HG03575 (cell line): ENCODE measurements at regions not wholly inside any gene's neighbourhood (a gene's known extent, or its start where the extent isn't known, plus 50 kb on each side); places are given as distances from the start of the nearest gene placed in this dataset.

Source experiments
- ATAC-seq: cut with Tn5 transposase; IDR thresholded peaks from one replicate; pipeline ENCODE4 v1.9.1; 2021; ENCODE audit not compliant: unreplicated experiment, insufficient number of reproducible peaks, low FRiP score; ENCODE audit errors: extremely low read depth

DNA sequence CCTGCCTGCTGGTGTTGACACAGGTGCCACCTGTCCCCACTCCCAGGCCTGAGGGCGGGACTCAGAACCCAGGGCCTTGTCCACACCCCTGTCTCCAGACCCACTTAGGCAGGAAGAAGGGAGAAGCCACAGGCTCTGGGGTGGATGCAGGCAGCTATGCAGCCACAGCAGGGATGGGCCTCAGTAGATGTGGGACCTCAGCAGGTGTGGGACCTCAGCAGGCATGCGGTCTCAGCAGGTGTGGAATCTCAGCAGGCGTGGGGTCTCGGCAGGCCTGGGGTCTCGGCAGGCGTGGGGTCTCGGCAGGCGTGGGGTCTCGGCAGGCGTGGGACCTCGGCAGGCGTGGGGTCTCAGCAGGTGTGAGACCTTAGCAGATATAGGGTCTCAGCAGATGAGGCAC is 118.0 kb upstream of the PITRM1 start:
- no peak for ATAC-seq

DNA sequence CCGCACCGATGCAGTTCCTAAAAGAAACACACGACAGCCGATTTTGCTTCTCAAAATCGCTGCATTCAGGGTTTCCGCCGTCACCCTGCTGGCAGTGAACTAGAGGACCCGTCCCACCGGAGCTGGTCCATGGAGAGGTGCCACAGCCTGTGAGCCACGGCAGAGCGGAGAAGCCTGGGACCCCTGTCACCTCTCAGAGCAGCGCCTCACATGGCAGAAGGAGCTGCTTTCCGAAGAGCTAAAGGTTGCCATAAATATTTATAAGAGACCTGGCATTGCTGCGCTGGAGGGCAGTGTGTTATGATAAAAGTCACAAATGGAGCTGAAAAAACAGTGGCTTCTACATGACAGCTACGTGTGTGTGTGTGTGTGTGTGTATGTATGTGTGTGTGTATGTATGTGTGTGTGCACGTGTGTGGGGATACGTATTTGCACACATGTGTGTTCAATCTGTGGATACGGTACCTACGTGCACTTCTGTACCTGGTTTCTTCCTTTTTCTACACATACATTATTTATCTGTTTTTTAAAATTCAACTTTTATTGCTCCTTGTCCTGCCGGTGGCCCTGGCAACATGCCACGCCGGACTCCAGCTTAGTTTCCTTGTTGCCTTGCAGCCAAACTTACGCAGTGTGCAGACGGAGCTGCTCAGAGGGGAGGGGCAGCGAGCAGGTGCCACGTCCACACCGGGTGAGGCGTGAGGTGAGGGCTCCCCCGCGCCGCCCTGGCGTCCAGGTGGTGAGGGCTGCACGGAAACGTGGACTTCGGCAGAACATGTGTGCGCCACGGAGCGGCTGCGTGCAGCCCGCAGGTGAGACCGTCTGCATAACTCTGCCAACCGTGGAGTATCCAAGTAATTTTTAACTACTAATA is 115.2 kb upstream of the PITRM1 start:
- ATAC-seq, result no peak

DNA sequence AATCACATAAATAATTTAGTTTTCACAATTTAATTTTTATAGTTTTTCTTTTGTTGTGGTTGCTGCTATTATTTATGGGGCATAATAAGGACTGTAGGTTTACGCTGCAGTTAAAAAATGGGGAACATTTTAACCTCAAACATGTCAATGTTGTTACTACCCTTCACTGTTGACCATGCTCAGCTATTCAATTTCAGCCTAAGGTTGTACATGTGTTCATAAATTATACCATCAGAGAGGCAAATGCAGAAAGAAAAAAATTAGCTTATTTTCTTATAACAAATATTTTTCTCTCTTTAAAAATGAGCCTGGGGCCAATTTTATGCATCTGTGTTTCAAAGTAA is 110.1 kb upstream of the PITRM1 start:
- no peak for ATAC-seq

DNA sequence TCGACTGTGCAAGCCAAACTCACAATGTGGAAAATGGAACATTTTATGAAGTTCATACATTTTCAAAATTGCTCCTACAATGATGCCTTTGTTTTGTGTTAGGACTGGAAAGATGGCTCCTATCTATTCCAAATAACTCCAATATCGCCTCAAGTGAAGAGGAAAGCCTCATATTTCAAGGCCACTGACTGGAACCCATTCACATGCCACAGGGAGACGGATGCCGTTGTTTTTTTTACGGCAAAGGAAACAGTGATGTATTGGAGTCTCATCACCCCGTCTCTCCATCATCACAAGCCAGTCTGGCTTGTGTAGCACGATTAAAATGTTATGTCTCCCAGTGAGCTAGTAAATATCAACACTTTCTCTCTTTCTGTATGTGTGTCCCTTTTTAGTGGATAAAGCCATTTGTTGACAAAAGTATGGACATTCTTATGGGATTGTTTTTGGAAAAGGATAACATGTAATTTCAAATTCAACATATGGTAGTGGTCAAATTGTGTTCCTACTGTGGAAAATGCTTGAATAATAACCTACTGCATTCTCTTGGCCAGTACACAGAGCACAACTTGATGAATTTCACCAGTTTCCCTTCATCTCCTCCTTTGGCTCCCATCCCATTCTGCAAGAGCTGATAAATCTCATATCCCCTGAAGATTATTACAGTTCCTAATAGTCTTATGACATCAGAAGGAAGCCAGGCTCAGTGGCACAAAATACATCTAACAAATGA is 109.5 kb upstream of the PITRM1 start:
- ATAC-seq, result no peak

DNA sequence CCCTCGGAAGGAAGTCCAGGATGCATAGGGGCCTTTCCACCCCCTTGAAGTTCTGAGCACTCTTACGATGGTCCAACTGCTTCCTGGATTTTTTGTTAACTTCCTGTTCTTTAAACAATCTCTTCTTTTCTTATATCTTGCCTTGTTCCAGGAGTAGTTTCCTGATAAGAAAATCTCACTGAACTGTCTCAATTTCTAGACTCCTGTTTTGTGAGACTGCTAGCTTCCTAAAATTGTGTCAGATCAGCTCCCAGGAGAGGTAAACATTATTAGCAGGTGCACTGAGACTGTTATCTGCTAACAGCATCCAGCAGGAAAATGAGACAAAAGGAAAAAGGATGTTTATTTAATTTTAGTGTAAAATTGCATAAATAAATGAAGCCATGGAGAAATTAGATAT is 106.2 kb upstream of the PITRM1 start:
- ATAC-seq, result no peak

DNA sequence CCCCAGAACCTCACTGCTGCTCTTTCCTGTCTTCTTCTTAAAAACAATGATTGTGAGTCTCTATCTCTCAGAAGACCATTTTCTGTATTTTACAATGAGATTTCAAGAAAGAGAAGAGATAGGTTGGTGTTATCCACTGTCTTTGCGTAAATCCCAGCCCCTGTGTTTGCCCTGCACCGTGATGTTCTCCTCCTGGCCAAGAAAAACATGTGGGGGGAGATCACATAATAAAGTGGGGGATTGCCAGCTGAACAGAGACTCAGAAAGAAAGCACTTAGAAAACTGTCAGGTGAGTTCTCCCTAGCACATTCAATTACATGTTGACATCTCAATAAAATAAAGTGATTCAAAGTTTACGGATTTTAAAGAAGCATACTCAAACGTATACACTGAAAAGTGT is 105.0 kb upstream of the PITRM1 start:
- ATAC-seq, result no peak

DNA sequence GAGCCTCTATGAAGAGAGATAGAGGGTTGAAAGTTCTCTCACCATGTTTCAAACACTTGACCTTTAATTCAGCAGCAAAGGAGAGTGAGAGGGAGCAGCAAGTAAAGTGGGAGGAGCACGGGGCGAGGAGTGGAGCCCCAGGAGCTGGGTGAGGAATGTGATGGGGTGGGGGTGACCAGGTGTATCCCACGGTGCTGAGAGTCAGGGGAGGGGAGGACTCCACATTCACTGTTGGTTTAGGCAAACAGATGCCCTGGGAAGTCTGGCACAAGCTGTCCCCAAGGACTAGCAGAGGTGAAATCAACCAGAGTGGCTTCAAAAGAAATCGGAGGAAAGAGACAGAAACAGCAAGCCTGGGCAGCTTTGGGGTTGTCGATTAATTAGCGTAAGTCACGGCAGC is 101.8 kb upstream of the PITRM1 start:
- ATAC-seq, result no peak

DNA sequence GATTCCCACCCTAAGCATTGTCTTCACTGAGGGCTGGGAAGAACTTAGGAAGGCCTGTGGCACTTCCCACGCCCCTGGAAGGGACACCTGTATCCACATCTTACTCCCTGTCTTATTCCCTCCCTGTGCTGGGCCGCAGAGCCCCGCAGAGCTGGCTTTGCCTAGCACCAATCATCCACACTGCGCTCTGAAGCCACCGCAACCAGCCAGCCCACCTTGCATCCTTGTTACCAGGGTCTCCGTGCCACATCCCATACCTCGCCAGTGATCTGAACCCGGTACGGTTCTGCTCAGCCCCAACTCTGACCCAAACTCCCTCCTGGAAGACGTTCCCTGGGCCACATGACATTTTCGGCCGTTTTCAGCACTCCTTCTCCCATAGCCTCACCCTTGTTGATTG is 101.4 kb upstream of the PITRM1 start:
- ATAC-seq, result no peak

DNA sequence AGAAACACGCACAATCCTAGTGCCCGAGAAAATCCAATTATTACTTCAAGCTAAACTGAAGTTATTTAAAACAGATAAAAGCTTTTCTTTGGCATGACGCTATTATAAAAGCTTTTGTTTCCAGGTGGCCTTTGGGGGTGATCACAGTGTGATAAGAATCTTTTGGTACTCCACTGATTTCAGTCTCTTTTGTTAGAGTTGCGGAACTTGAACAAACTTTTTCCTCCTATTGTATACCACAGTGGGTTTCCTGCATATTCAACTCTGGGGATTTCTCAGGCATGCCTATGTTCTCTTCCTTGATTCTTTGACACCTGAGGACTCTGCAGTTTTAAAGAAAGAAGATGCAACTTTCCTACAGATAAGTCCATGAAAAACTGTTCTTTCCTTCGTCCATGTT is 99.7 kb upstream of the PITRM1 start:
- no peak for ATAC-seq

DNA sequence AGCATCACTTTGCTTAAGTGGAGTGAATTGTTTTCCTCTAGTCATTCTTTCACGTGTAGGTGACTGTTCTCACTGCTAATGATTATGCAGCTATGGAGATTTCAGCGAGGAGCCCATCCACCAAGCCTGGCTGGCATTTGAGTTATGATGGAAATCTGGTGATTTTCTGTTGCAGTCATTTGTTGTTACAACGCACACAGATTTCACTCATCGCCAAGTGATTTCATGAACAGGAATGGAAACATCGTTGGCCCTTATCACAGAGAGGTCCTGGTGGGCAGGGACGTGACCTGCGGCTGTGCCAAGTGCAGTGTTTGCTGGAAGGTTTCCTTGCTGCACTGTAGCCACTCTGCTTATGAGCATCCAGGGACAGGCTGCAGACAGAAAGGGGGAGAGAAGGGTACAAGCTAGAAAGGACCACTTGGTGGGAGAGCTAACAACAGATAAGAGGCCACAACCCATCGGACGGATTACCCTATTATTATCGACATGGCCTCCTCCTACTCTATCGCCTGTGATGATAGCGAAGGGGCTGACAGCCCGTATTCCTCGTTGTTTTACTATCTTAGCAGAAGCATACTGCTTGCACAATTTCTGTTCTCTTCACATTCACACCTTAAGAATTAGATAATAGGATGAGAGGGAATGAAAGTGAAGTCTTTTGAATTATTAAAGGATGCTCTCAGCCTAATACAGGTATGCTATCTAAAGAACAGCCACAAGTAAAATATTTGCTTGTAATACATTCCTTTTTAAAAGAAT is 99.0 kb upstream of the PITRM1 start:
- ATAC-seq, result no peak

DNA sequence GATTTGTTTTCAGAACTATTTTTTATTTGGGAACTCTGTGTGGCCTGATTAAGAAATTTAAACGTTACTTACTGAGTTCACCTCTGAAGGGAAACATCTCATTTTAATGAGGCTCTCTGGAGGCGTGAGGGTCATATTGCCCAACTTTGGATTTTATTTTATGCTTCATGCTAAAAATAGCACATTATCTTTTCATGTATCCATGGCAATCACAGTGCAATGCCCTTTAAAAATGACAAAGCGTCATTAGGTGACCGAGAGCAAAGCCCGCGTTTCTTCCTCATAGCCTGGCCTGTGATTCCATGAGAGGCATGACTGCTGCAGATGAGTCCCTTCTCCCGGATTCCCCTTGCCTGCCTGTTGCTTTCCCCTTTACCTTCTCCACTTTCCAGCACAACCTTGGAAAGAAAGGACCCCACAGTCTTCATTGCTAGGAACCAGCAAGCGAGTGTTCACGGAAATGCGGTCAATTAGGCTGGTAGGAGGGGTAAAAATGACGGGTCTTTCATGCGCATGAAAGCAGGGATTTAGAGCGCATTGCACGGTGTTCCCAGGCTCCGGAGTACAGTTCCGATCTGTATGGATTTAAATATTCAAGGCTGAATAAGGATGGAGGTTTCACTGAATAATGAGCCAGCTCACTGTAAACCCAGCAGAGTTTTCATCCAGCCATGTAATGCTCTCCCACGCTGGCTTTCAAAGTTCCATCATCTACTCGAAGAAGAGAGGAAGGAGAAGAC is 98.2 kb upstream of the PITRM1 start:
- no peak for ATAC-seq

DNA sequence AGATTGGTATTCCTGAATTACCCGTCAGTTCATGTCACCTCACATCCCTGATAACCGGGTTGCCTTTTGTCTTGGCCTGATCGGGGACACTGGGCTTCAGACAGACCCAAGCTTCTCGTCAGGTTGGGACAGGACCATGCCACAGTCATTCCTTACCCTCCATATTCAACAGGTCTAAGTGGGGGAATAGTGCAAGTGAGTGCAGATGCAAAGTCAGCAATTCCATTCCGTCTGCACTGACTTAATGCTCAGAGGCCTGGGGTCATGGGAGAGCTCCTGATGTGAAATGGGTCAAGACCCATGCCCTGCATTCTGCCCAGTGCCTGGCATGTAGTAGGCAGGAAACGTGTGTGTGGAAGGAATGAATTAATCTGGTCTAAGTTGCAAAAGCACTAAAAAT is 95.4 kb upstream of the PITRM1 start:
- no peak for ATAC-seq

DNA sequence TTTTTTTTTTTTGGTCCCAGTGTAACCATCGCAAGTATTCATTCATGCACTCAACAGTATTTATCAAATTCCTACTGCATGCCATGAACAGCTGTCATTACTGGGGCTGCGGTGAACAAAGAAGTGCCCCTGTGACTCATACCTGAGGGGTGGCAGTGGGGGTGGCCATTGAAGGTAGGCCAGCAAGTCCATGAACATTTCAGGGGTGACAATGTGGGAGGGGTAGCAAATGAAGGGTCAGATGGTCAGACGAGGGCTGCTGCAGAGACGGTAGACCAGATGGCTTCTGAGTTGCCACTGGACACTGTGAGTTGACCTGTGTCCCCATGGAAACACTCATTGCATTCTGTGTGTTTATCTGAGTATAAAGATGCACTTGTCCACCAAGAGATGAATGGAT is 92.5 kb upstream of the PITRM1 start:
- no peak for ATAC-seq

DNA sequence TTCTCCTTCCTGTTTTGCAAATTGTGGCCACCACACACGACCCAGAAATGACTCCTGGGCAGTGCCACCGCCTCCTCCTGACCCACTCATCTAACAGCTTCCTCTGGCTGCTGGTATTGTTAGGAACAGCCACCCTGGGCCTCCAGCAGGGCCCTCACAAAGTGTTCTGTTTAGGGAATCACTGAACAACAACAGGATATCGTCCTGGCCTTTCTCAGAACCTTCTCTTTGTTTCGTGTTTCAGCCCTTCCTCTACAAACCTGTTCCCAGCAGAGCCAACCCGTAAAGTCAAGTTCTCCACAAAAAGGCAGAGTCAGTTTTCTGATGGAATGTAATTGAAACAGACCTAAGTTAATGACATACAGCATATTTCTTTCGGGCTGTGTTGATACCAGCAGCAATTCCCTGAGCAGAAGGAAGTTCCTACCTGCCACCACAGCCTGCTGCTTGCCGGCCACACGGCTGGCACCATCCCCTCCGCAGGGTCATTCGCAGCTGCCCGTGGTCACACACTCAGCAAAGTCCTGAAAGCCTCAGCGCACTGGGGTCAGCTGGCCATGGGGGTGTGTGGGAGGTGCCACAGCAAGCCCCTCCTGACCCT is 91.7 kb upstream of the PITRM1 start:
- ATAC-seq, result no peak

DNA sequence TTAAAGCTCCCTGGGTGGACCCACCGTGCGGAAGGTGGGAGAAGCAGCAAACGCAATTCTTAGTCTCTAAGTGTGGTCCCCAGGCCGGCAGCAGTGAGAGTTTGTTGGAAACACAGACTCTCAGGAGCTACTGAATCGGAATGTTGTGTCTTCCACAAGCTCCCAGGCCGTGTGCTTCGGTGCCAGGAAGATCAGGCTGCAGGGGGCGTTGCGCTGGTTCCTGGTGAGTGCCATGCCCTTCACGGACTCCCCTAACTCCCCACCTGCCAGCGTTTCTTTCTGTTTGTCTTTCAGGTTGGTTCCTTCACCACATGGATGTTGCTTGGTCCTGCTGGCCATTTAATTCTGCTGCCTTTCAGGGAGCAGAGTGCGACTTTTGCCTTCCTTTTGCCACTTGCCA is 91.2 kb upstream of the PITRM1 start:
- no peak for ATAC-seq

DNA sequence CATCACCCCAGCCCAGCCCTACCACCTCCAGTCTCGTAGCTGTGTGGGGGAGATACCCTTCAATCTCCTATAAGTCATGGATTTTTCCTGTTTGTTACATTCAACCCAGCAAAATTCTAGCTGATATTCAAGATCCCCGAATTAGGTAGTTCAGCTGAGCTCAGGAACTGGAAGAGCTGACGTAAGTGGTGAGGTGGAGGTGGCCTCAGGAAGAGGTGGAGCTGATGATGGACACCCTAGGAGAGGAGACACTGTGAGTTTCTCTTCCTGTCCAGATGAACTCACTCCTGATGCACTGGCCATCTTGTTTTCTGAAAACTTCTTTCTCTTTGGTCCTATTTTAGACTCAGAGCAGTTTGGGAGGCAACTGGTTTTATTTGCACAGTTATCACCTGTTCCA is 90.5 kb upstream of the PITRM1 start:
- ATAC-seq, result no peak

DNA sequence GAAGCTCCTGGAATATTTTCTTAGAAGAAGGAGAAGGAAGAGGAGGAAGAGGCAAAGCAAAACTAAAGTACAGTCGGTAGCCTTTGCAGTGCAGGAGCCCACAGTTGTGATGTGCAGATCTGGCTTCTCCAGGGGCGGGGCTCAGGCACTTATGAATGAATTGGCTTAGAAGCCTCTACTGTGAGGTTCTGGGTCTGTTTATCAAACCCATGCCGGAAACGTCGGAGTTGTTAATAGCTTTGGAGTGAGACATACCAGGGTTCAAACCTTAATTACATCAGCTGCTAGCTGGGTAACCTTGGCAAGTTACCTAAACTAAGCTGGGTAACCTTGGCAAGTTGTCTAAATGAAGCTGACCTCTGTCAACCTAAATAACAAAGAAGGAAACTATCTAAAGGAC is 89.3 kb upstream of the PITRM1 start:
- ATAC-seq, result no peak

DNA sequence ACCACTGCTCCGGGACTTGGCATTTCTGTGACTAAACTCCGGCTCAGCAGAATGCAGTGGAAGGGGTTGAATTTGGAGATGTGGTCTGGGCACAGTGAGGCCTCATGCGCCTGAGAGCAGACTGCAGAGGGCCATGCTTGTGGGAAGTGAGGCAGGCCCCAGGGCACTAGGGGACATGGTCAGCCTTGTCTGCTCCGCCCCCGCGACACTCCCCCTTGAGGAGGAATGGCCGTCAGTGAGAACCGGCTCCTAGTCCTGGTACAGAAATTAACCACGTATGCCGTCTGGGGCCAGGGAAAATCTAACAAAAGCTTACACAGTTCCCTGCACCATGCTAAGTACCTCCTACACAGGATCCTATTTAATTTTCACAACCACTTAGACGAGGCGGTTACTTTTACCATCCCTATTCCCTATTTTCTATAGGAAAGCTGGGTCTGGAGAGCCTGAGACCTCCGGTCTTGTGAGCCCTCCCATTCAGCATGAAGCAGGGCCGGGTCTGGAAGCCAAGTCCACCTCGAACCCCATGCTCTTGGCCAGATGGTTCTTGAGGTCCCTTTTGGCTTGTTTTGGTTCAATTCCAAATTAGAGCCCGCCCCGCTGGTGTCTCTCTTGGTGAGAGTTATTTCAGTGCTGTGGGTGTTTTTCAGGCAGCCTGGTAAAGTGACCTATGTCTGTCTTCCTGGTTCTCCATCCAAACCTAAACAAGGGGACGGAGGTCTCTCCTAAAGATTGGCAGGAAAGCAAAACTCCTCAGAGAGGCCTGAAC is 87.7 kb upstream of the PITRM1 start:
- no peak for ATAC-seq
